SH-SY5Y (cell line): ENCODE measurements at regions not wholly inside any gene's neighbourhood (a gene's known extent, or its start where the extent isn't known, plus 50 kb on each side); places are given as distances from the start of the nearest gene placed in this dataset.

Experiments used
- GATA2 ChIP-seq: IDR thresholded peaks from 2 replicates; pipeline ENCODE4 v1.6.1; 2011; ENCODE audit warnings: mild to moderate bottlenecking, low read depth, low read length
- GATA3 ChIP-seq: IDR thresholded peaks from 2 replicates; pipeline ENCODE4 v1.6.1; 2011; ENCODE audit warnings: low read depth, mild to moderate bottlenecking, low read length, moderate library complexity

- TF ChIP-seq GATA2 (no peak), GATA3 (no peak)
Observed at GRCh38 chr10:32120147-32120546, 63.9 kb upstream of the KIF5B start.
